HEK293T (cell line): ENCODE measurements at regions not wholly inside any gene's neighbourhood (a gene's known extent, or its start where the extent isn't known, plus 50 kb on each side); places are given as distances from the start of the nearest gene placed in this dataset.

Source experiments
- ARNT ChIP-seq: fragments of 450-650 bp; IDR thresholded peaks from 2 replicates; pipeline ENCODE4 v1.6.1; 2017; ENCODE audit warnings: mild to moderate bottlenecking
- BHLHE40 ChIP-seq: fragments of 450-650 bp; IDR thresholded peaks from 2 replicates; pipeline ENCODE4 v1.6.1; 2016; ENCODE audit warnings: mild to moderate bottlenecking, moderate library complexity, borderline replicate concordance
- FOXA1 ChIP-seq: fragments of 450-650 bp; IDR thresholded peaks from 2 replicates; pipeline ENCODE4 v1.6.1; 2016; ENCODE audit warnings: mild to moderate bottlenecking
- FOXK2 ChIP-seq: fragments of 450-650 bp; IDR thresholded peaks from 2 replicates; pipeline ENCODE4 v1.6.1; 2016; ENCODE audit warnings: mild to moderate bottlenecking
- FOXM1 ChIP-seq: fragments of 450-650 bp; IDR thresholded peaks from 2 replicates; pipeline ENCODE4 v1.6.1; 2017; ENCODE audit warnings: mild to moderate bottlenecking, borderline replicate concordance
- HDGF ChIP-seq: fragments of 450-650 bp; IDR thresholded peaks from 2 replicates; pipeline ENCODE4 v1.6.1; 2017; ENCODE audit warnings: antibody characterized with exemption, borderline replicate concordance
- L3MBTL2 ChIP-seq: fragments of 450-650 bp; conservative IDR thresholded peaks from 2 replicates; pipeline ENCODE4 v1.6.1; 2016; ENCODE audit warnings: mild to moderate bottlenecking
- LEF1 ChIP-seq: fragments of 450-650 bp; IDR thresholded peaks from 2 replicates; pipeline ENCODE4 v1.6.1; 2017; ENCODE audit warnings: mild to moderate bottlenecking, borderline replicate concordance
- NFRKB ChIP-seq: fragments of 450-650 bp; IDR thresholded peaks from 2 replicates; pipeline ENCODE4 v1.6.1; 2016; ENCODE audit warnings: mild to moderate bottlenecking, moderate library complexity
- SP1 ChIP-seq: fragments of 450-650 bp; IDR thresholded peaks from 2 replicates; pipeline ENCODE4 v1.6.1; 2017
- SUZ12 ChIP-seq: fragments of 450-650 bp; IDR thresholded peaks from 2 replicates; pipeline ENCODE4 v1.6.1; 2016; ENCODE audit warnings: mild to moderate bottlenecking
- TARDBP ChIP-seq: fragments of 450-650 bp; IDR thresholded peaks from 2 replicates; pipeline ENCODE4 v1.6.1; 2016
- ZNF384 ChIP-seq: fragments of 450-650 bp; IDR thresholded peaks from 2 replicates; pipeline ENCODE4 v1.6.1; 2016
- TF ChIP-seq, protein P1 (sequence below): fragments of 450-650 bp; IDR thresholded peaks from 2 replicates; pipeline ENCODE4 v1.6.1; 2016

DNA sequence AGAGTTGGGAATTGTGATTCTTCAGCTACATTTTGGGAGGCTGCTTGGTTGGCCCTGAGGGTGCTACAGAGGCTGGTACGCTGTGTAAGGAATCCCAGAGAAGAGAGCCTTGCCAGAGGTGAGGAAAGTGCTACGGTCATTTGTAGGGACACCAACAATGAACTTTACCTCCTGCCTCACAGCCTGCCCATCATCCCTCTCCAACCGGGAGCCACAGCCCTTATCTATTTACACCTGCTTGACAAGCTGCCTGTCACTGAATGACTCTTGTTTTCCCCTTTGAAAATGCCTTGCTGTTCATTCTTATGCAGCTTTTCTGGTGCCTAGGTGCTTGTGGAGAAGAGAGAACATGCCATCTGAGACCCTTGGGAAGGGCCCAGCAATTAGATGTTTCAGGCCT lies 110.8 kb downstream of the PCSK1 start:
- TF ChIP-seq TARDBP (no peak), BHLHE40 (no peak), SP1 (no peak), ARNT (no peak), FOXM1 (no peak), FOXK2 (no peak), LEF1 (no peak), FOXA1 (no peak), NFRKB (no peak), ZNF384 (no peak), L3MBTL2 (no peak), SUZ12 (no peak), HDGF (no peak)
- TF ChIP-seq, protein P1, sequence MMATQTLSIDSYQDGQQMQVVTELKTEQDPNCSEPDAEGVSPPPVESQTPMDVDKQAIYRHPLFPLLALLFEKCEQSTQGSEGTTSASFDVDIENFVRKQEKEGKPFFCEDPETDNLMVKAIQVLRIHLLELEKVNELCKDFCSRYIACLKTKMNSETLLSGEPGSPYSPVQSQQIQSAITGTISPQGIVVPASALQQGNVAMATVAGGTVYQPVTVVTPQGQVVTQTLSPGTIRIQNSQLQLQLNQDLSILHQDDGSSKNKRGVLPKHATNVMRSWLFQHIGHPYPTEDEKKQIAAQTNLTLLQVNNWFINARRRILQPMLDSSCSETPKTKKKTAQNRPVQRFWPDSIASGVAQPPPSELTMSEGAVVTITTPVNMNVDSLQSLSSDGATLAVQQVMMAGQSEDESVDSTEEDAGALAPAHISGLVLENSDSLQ: no peak
